ENCODE measurements at regions not wholly inside any gene's neighbourhood (a gene's known extent, or its start where the extent isn't known, plus 50 kb on each side); places are given as distances from the start of the nearest gene placed in this dataset.

GRCh38 chr6:14875481-14876063 is 370.3 kb upstream of the JARID2 start:
- TF ChIP-seq MTA3 (CRISPR knock-in tag; IDR thresholded peaks at IDR 0.05) (no peak), EZH2 (conservative IDR thresholded peaks at IDR 0.05; ENCODE audit: low read depth, low read length) (no peak), NFIB (CRISPR knock-in tag; IDR thresholded peaks at IDR 0.05; ENCODE audit: borderline replicate concordance) (no peak)

All from HepG2 (cell line).